Ishikawa (cell line): ENCODE measurements at regions not wholly inside any gene's neighbourhood (a gene's known extent, or its start where the extent isn't known, plus 50 kb on each side); places are given as distances from the start of the nearest gene placed in this dataset.

Experiments
- CEBPB ChIP-seq: IDR thresholded peaks from 2 replicates; pipeline ENCODE4 v1.6.1; 2012
- CREB1 ChIP-seq: IDR thresholded peaks from 2 replicates; pipeline ENCODE4 v1.6.1; 2012; ENCODE audit warnings: low read depth
- EGR1 ChIP-seq: IDR thresholded peaks from 2 replicates; pipeline ENCODE4 v1.6.1; 2012
- EP300 ChIP-seq: IDR thresholded peaks from 2 replicates; pipeline ENCODE4 v1.6.1; 2012; ENCODE audit warnings: borderline replicate concordance
- FOXM1 ChIP-seq: IDR thresholded peaks from 2 replicates; pipeline ENCODE4 v1.6.1; 2012; ENCODE audit warnings: low read depth, borderline replicate concordance
- NFIC ChIP-seq: IDR thresholded peaks from 2 replicates; pipeline ENCODE4 v1.6.1; 2012
- RAD21 ChIP-seq: IDR thresholded peaks from 2 replicates; pipeline ENCODE4 v1.6.1; 2012; ENCODE audit warnings: low read depth
- TAF1 ChIP-seq: IDR thresholded peaks from 2 replicates; pipeline ENCODE4 v1.6.1; 2012; ENCODE audit warnings: low read depth, mild to moderate bottlenecking
- TCF12 ChIP-seq: IDR thresholded peaks from 2 replicates; pipeline ENCODE4 v1.6.1; 2012; ENCODE audit warnings: low read depth
- TEAD4 ChIP-seq: IDR thresholded peaks from 2 replicates; pipeline ENCODE4 v1.6.1; 2012
- YY1 ChIP-seq: IDR thresholded peaks from 2 replicates; pipeline ENCODE4 v1.6.1; 2012; ENCODE audit warnings: low read depth
- ZBTB7A ChIP-seq: IDR thresholded peaks from 2 replicates; pipeline ENCODE4 v1.6.1; 2012; ENCODE audit warnings: low read depth
- TF ChIP-seq, protein P1 (sequence below): IDR thresholded peaks from 2 replicates; pipeline ENCODE4 v1.6.1; 2012
- TF ChIP-seq, protein P2 (sequence below): IDR thresholded peaks from 2 replicates; pipeline ENCODE4 v1.6.1; 2012
- TF ChIP-seq, protein P3 (sequence below): IDR thresholded peaks from 2 replicates; pipeline ENCODE4 v1.6.1; 2012; ENCODE audit warnings: low read depth, mild to moderate bottlenecking

DNA sequence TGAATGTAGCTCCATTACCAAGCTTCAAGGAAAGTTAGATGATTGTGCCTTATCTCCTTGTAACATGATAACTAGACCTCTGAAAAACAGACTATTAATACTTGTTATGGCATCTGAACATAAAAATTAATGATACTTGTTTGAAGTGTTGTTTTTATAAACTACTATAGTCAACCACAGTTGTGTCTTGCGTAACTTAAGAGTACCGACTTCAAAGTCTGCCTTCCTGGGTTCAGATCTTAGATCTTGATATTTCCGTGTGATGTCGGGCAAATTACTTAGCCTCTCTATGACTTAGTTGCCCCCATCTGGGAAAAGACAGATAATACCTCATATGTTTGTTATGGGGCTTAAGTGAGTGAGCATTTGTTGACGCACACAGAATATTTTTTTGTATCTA, 906.5 kb downstream of the JRKL start:
- TF ChIP-seq EGR1 (no peak), ZBTB7A (no peak), RAD21 (no peak), CEBPB (no peak), TEAD4 (no peak), NFIC (no peak), YY1 (no peak)

DNA sequence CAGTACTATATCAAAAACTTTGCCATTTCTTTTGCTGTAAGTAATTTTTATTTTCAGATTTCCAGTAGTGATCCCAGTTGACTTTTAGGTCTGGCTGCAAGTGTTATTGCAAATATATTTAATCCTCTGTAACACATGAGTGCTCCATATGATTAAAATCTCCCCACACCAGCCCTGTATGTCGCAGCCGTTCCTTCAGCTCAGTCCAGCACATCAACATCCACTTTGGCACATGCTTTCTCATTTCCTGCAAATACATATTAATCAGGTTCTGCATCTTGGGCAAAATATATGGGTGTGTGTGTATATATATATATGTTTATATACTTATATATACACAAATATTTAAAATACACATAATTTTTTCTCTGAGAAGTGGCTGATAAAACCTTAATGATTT, 919.5 kb downstream of the JRKL start:
- TF ChIP-seq EGR1 (no peak), CREB1 (no peak), FOXM1 (no peak), EP300 (no peak), TEAD4 (no peak)

DNA sequence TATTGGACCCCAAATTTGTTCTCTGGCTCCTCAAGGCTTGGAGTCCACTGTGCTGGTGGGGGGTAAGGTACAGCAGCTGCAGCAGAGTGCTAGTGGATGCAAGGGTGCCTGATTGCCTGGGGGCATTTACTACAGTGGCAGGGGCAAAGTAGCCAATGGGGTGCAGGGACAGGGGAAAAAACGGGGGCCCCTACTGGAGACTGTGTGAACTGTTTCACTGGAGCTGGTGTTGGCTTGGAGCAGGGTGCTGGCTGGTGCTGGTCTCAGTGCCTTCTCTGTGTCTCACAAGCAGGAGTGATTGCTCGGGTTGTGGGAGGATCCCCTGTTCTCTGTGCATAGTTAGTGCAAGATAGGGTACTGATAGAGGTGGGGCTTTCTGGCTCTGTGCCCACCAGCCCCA, 935.9 kb downstream of the JRKL start:
- no peak for TF ChIP-seq EP300
- no peak for TF ChIP-seq CEBPB
- TF ChIP-seq, protein P1, sequence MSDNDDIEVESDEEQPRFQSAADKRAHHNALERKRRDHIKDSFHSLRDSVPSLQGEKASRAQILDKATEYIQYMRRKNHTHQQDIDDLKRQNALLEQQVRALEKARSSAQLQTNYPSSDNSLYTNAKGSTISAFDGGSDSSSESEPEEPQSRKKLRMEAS = no peak
- TF ChIP-seq, protein P2, sequence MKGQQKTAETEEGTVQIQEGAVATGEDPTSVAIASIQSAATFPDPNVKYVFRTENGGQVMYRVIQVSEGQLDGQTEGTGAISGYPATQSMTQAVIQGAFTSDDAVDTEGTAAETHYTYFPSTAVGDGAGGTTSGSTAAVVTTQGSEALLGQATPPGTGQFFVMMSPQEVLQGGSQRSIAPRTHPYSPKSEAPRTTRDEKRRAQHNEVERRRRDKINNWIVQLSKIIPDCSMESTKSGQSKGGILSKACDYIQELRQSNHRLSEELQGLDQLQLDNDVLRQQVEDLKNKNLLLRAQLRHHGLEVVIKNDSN = no peak

DNA sequence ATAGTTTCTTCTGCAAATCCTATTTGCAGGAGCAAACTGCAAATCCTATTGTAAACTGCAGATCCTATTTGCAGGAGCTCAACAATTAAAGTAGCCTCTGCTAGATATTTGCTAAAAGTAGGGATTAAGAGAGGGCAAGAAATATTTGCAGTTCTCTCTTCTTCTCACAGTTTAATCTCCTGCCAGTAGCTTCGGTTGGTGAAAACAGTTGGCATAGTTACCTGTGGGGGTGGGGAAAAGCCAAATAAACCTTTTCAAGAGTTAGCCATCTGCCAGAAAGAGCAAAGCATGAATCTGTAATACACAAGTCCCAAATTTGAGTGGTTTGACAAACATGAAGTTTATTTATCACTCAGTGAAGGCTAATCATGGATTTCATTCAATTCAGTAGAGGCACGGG, 942.5 kb downstream of the JRKL start:
- TF ChIP-seq EGR1 (no peak), RAD21 (no peak), CEBPB (no peak), TEAD4 (no peak), FOXM1 (no peak), EP300 (no peak), YY1 (no peak), TCF12 (no peak)
- TF ChIP-seq, protein P1 = no peak
- TF ChIP-seq, protein P3, sequence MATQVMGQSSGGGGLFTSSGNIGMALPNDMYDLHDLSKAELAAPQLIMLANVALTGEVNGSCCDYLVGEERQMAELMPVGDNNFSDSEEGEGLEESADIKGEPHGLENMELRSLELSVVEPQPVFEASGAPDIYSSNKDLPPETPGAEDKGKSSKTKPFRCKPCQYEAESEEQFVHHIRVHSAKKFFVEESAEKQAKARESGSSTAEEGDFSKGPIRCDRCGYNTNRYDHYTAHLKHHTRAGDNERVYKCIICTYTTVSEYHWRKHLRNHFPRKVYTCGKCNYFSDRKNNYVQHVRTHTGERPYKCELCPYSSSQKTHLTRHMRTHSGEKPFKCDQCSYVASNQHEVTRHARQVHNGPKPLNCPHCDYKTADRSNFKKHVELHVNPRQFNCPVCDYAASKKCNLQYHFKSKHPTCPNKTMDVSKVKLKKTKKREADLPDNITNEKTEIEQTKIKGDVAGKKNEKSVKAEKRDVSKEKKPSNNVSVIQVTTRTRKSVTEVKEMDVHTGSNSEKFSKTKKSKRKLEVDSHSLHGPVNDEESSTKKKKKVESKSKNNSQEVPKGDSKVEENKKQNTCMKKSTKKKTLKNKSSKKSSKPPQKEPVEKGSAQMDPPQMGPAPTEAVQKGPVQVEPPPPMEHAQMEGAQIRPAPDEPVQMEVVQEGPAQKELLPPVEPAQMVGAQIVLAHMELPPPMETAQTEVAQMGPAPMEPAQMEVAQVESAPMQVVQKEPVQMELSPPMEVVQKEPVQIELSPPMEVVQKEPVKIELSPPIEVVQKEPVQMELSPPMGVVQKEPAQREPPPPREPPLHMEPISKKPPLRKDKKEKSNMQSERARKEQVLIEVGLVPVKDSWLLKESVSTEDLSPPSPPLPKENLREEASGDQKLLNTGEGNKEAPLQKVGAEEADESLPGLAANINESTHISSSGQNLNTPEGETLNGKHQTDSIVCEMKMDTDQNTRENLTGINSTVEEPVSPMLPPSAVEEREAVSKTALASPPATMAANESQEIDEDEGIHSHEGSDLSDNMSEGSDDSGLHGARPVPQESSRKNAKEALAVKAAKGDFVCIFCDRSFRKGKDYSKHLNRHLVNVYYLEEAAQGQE = no peak

DNA sequence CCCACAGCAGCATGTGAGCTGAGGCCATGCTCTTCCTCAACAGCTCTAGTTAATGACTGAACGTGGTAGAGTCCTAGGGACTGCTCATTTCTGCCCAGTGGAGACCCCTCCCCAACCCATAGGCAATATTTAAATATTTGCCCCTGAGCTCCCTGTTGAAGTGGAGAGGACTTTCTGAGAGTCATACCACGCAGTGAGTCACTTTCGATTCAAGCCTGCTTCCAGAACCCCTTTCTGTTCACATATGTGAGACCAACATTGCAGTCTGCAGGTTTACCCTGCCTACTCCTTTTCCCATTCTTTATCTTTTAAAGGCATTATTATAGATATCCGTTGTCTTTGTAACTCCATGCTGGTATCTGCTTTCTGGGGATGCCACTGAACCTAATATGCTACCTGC, 946.3 kb downstream of the JRKL start:
- TF ChIP-seq TCF12 (no peak), FOXM1 (no peak), YY1 (no peak), TAF1 (no peak), EP300 (no peak), EGR1 (no peak), TEAD4 (no peak), CREB1 (no peak), RAD21 (no peak), ZBTB7A (no peak), NFIC (no peak)
- TF ChIP-seq, protein P2 = no peak
- TF ChIP-seq, protein P1 = no peak

DNA sequence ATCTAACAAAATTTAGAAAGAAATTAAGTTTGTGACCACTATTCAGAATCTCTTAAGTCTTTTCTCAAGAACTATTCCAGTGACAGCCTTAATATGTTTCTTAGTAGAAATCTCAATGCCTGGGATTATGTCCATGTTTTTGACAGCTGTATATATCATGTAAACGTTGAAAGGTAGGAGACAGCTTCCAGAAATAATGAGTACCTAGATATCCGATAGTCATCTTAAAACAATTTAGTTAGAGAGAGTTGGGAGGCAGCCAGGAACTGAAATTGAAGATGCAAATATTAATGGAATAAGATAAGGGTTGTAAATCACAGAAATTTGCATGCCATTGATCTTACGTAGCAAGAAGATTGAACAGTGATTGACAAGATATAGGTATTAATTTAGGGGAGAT, 955.2 kb downstream of the JRKL start:
- TF ChIP-seq RAD21 (no peak), YY1 (no peak), TAF1 (no peak), FOXM1 (no peak), CEBPB (no peak), EGR1 (no peak), ZBTB7A (no peak), NFIC (no peak), CREB1 (no peak), EP300 (no peak), TCF12 (no peak), TEAD4 (no peak)
- TF ChIP-seq, protein P3 = no peak
- TF ChIP-seq, protein P2 = no peak
- TF ChIP-seq, protein P1 = no peak
